HG03432 (cell line): ENCODE measurements at regions not wholly inside any gene's neighbourhood (a gene's known extent, or its start where the extent isn't known, plus 50 kb on each side); places are given as distances from the start of the nearest gene placed in this dataset.

Source experiments
- ATAC-seq: cut with Tn5 transposase; IDR thresholded peaks from one replicate; pipeline ENCODE4 v1.9.1; 2021; ENCODE audit warnings: mild to moderate bottlenecking, moderate library complexity; ENCODE audit not compliant: unreplicated experiment

GRCh38 chr3:3689601-3690375 lies 109.4 kb upstream of the LRRN1 start:
- ATAC-seq, result no peak

- ATAC-seq, result no peak
These were observed 112.2 kb upstream of the LRRN1 start for GRCh38 chr3:3686907-3687648.

GRCh38 chr3:3685721-3686120 lies 113.5 kb upstream of the LRRN1 start:
- ATAC-seq, result no peak

GRCh38 chr3:3683261-3683660 lies 116.0 kb upstream of the LRRN1 start:
- no peak for ATAC-seq

GRCh38 chr3:3675801-3676200 lies 123.4 kb upstream of the LRRN1 start:
- no peak for ATAC-seq

- no peak for ATAC-seq
These were observed 124.0 kb upstream of the LRRN1 start for GRCh38 chr3:3675186-3675585.

- ATAC-seq, result peak; percentile 99
These were observed 132.6 kb upstream of the LRRN1 start for GRCh38 chr3:3666664-3667063.

- peak; percentile 74 for ATAC-seq
These were observed 133.1 kb upstream of the LRRN1 start for GRCh38 chr3:3665961-3666640.

GRCh38 chr3:3665546-3665945 lies 133.7 kb upstream of the LRRN1 start:
- ATAC-seq, result no peak

GRCh38 chr3:3664935-3665334 lies 134.3 kb upstream of the LRRN1 start:
- ATAC-seq, result no peak

GRCh38 chr3:3662610-3663009 lies 136.6 kb upstream of the LRRN1 start:
- ATAC-seq, result no peak

- ATAC-seq, result no peak
These were observed 144.3 kb upstream of the LRRN1 start for GRCh38 chr3:3654916-3655315.

GRCh38 chr3:3648988-3649679 lies 150.1 kb upstream of the LRRN1 start:
- ATAC-seq, result no peak

GRCh38 chr3:3646934-3647333 lies 152.3 kb upstream of the LRRN1 start:
- no peak for ATAC-seq

GRCh38 chr3:3646103-3646844 lies 153.0 kb upstream of the LRRN1 start:
- ATAC-seq, result peak; percentile 76

- ATAC-seq, result no peak
These were observed 157.3 kb upstream of the LRRN1 start for GRCh38 chr3:3641877-3642455.

GRCh38 chr3:3639078-3639477 lies 160.2 kb upstream of the LRRN1 start:
- ATAC-seq, result no peak

- ATAC-seq, result no peak
These were observed 162.4 kb upstream of the LRRN1 start for GRCh38 chr3:3636815-3637214.

GRCh38 chr3:3635109-3635508 lies 164.1 kb upstream of the LRRN1 start:
- no peak for ATAC-seq

- ATAC-seq, result no peak
These were observed 164.9 kb upstream of the LRRN1 start for GRCh38 chr3:3634326-3634725.
